HG03025 (cell line): ENCODE measurements at regions not wholly inside any gene's neighbourhood (a gene's known extent, or its start where the extent isn't known, plus 50 kb on each side); places are given as distances from the start of the nearest gene placed in this dataset.

Experiments
- ATAC-seq: cut with Tn5 transposase; IDR thresholded peaks from one replicate; pipeline ENCODE4 v1.9.1; 2021; ENCODE audit warnings: mild to moderate bottlenecking, moderate library complexity; ENCODE audit not compliant: unreplicated experiment, low FRiP score

DNA sequence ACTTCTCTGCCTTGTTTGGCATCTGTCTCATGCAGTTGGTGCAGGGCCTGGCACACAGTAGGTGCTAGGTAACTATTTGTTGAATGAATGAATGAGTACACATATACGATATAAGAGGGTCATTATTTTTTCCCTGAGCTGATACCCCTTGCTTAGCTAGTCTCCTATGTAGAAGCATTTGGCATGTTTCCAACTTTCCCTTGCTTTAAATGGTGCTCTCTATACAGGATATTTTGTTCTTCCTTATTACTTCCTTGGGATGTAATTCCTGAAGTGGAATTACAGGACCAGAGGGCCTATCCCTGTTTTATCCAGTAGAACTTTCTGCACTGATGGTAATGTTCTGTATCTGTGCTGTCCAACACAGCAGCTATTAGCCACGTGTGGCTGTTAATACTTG lies 250.1 kb upstream of the PWP1 start:
- ATAC-seq: no peak

DNA sequence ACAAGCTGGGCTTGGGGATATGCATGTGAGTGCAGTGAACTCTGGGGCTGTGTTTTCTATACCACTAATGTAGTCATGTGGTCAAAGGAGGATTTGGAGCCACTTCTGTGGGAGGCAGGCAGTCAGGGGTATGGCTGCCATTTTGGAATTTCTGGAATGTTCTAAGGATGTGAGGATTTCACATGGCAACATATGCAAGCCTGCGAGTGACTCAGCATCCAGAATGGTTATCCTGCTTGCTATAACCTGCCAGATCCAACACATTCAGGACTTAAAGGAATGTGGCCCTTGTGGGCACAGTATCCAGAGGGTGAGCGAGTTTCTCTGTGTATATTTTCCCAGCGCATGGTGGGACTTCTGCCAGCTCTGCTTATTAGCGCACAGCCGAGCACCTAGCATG lies 249.2 kb upstream of the PWP1 start:
- no peak for ATAC-seq

DNA sequence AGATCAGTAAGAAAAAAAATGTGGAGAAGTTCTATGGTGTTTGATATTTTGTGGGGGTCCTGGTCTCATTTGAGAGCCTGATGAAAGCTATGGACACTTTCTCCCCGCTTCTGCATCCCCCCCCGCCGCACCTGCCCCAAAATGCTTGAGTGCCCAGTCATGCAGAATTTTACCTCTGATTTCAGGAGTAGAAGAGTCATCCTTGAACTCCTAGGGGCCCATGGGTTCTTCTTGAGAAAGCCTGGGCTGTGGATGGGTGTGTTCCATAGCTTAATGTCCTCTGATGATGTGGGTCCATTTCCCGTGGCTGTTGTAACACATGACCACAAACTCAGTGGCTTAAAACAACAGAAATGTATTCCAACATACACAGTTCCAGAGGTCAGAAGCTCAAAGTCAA lies 248.8 kb upstream of the PWP1 start:
- ATAC-seq: no peak

DNA sequence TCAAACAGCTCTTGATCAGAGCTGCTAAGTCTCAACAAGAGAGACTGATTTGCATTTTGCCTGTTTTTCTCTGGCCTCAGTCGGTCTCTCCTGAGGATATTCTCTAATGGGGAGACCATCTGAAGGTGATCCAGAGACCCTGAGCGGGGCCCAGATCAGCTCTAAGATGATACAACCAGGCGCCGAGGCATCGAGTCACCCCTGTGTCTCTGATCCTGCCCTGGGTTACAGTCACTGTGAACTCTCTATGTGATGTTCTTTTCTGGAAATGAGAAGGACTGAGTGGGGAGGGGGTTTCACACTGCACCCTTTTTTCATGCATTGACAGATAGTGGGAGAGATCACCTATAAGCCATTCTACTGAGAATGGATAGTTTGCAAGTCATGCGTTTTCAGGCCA lies 247.6 kb upstream of the PWP1 start:
- ATAC-seq: no peak

DNA sequence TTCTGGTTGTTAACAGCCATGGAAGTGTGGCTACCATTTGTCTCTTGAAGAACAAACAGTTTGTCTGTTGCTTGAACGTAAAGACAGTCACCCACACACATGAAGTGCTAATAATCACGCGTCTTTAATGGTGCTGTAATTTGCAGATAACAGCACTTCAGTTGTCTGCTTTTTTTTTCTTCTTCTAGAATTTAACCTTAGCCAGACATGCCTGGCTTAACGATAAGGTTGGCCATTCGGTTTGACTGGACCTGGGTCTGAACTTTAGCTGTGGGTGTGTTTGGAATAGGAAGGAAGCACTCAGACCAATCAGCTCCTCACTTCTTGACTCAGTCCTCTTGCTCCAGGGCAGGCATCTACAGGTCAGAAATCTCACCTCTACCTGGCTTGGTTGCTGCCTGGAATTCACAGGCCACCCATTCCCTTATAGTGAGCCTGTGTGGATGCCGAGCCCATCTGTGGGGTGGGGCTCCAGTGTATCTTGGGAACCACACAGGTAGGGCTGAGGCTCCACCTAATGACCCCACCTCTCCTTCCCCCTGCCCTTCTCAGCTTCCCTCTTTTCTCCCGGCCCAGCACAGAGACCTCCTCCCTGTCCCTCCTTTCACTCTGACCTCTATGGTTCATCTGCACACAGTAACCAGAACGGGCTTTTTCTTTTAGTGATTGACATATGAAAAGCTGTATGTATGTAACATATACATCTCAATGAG lies 246.4 kb upstream of the PWP1 start:
- ATAC-seq: no peak

DNA sequence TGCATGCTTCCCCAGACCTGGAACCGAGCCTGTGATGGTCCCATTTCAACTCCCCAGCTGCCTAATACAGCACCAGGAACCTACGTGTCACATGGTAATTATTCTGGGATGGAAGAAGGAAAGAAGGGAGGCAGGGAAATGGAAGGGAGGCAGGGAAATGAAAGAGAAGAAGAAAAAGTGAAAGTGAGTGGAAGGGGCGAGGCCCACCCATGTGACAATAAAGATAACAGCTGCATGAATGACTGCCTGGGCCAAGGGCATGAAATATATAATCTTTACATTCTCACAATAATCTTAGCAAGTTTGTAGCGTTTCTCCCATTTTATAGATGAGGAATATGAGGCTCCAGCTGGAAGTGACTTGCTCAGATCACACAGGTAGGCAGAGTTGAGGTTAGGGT lies 245.0 kb upstream of the PWP1 start:
- no peak for ATAC-seq

DNA sequence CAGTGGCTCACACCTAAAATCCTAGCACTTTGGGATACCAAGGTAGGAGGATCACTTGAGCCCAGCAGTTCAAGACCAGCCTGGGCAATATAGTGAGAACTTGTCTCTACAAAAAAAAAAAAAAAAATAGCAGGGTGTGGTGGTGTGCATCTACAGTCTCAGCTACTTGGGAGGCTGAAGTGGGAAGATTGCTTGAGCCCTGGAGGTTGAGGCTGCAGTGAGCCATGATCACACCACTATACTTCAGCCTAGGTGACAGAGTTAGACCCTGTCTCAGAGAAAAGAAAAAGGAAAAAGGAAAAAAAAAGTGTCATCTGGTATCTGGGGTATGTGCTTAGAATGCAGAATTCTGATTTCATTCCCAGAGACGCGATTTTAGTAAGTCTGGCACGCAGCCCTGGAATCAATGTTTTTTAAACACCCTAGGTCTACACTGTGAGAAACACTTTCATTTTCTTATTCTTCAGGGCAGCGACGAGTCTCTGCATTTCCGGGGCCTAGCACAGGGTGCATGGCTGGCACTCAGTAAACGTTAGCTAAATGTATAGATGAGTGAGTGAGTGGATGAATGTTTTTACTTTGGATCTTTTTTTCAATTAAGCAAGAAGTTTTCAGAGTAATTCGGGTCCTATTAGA lies 243.8 kb upstream of the PWP1 start:
- no peak for ATAC-seq

DNA sequence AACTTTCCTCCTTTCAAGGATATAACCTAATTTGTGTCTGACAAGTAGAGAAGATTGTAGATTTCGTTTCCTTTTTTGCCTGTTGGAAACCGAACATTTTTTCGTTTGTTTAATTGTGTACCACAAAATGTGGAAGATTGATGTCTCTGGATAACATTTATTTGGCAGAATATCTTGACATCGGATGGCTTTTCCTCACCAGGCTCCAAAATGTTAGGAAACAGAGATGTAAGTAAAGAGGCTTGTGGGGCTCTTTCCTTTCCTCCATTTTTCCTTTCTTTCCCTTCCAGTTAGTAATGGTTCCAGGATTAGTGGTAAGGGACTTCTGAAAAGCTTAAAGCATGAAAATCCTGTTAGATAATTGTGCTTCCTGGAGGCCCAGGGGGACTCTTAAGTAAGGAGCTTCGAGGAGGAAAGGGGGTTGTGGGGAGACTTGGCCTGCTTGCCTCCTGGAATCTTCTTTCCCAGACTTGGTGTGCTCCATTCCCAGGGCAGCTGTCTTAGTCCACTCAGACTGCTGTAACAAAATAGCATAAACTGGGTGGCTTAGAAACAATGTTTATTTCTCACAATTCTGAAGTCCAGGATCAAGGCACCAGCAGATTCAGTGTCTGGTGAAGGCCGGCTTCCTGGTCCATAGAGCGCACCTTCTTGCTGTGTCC lies 243.1 kb upstream of the PWP1 start:
- ATAC-seq: no peak

DNA sequence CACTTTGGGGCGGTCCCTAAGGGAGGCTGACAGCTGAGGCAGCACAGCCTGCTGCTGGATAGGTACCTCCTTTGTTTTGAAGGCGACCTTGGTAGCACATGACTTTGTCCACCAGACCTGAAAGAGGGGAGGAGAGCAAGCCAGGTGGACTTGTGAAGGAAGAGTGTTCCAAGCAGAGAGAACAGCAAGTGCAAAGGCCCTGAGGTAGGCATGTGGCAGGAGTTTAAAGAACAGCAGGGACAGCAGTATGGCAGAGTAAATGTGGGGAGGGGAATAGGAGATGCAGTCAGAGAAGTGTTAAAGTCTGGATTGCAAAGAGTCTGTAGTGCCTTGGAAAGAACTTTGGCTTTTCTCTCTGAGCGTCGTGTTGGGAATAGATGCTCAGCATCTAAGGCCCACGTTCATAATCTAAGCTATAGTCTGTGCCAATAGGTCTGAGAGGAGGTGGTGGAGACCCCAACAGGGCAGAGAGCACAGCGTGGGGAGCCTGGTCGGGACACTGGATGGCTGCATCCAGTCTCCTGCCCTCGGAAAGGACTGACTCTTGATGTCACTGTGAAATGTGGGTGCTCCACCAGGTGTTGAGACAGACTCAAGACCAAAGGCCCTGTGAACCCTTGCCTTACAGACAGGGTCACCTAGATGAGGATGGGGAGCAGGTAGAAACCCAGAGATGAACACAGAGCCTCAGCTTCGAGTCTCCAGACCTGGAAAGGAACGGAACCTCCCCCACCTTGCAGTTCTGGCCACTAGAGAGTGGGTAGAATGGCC lies 242.1 kb upstream of the PWP1 start:
- no peak for ATAC-seq

DNA sequence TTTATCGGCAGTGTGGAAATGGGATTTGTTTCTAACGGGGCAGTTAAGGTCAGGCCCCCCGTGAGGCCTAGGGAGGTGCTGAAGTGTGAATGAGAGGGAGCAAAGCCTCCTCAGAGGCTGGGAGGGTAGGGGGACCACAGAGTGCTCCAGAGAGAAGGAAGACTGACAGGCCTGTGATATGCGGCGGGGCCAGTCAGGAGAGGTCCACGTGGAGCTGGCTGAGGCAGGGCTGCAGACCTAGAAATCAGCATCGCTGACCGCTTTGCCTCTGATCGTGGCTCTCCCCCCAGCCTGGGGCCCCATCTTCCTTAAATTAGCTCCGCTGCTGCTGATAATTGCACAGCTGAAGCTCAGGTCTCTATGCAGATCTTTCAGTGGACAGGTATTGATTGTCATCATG lies 240.8 kb upstream of the PWP1 start:
- no peak for ATAC-seq

DNA sequence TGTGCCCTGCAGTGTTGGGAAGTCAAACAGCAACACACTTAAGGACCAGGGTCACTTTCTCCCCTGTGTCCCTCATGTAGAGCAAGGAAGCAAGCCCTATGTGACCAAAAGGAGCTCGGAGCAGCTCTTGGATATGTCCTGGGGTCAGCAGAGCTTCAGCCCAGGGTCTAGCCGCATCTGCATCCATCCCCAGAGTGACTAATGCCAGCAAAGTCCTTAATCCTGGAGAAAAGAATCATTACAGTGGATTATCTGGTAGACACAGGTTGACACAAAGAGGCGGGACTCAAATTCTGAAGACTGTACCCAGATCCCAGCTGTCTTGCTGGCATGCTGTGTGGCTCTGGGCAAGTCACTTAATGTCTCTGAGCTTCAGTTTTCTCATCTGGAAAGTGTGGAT lies 239.1 kb upstream of the PWP1 start:
- no peak for ATAC-seq

DNA sequence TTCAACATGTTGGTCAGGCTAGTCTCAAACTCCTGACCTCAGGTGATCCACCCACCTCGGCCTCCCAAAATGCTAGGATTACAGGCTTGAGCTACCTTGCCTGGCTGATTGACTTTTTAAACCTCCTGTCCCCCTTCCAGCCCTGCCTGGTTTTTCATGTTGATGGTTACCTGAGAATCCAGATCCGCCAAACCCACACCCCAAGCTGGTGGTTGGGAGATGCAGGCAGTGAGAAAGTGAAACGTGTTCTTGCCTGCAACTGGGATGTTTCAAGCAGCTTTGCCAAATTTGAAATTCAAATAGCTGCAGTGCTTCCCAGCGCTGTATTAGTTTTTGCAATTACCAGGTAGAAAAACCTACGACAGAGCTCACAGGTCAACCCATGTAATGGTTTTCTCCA lies 238.3 kb upstream of the PWP1 start:
- ATAC-seq: no peak

DNA sequence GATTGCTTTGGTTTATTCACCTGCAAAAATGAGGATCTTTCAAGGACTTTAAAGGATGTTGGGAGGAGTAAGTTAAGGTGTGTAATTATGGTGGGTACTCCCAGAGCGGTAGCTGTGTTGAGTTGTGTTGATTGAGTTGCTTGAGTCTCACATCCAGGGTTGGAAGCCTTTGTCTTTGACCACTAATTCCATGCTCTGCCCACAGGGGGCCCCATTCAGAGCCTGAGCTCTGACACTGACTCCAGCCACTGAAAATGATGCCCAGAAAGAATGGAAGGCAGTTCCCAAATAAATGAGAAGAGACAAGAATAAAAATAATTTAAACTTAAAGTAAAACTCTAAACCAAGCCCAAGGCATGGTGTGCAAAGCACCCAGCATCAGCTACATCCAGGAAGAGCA lies 237.4 kb upstream of the PWP1 start:
- no peak for ATAC-seq

DNA sequence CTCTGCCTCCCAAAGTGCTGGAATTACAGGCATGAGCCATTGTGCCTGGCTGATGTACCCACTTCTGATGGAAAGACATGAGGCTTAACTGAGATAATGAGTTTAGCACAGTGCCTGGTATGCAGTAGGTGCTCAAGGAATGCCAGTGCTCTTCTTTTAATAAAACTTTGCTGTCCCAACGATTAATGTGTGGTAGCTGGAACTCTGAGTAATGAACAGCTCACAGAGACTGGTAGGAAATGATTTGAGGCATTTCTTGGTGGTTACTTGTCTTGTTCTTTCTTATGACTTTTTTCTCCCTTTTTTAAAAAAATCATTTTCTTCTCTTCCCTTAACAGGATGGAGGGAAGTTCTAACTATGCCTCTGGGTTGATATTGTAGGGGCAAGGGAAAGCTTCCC lies 235.7 kb upstream of the PWP1 start:
- no peak for ATAC-seq

DNA sequence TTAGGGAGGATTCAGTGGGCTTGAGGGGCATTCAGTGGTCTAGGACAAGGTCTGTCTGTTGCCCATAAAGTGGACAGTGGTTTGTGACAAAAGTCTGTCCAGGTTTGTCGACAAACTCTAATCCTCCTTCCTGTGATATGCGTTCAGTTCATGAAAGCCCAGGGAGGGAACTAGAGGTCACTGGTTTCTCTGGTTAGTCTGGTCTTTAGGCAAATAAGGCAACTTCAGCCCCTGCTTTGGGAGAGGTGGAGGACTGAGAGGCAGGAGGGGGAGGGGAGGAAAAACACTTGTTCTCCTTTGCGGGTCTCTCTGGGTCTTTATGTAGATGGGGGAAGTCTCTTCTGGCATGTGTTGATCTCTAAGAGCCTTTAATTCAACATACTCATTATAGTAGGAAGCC lies 235.1 kb upstream of the PWP1 start:
- no peak for ATAC-seq

DNA sequence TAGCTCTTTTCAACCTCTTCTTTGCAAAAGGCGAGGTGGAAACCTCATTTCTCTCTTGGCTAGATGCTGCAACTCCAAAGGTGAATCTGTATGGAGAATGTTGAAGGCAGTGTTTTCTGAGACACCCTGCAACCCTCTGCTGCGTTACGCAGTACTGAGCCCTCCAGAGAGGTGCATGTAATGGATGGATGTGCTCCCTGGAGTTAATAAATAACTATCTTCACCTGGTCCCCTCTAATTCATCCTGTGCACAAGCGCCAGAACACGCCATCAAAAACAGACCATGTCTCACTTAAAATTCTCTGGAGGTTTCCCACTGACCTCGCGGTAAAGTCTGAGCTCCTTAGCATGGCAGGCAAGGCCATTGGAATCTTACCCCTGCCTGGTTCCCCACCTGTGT lies 234.4 kb upstream of the PWP1 start:
- no peak for ATAC-seq

DNA sequence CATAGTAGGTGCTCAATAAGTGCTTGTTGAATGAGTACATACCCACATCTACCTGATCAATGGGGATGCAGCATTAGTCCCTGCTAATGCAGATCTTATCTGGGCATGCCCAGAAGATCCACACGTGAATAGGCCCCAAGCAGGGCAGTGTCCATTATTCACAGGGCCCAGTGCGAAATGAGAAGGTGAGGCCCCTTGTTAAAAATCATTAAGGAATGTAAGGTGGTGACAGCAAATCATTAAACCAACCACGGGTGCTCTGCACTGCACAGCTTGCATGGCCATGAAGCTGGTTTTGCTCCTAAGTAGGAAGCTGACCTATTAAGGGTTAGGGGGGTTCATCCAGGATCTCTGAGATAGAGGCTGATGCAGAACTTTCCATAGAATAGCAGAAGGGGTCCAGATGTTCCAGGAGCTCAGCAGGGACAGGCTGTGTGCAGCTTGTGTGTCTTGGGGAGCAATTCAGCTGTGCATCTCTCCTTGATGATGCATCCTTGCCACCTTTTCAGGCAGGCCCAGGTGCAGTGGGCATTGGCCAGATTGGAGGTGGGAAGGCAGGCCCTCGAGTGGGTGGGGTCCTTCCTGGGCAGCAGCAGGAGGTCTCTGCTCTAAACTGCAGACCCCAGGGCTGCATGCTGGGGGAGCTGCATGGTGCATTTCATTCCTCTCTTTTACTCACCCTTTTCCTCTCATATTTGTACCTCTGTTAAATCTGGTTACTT lies 231.3 kb upstream of the PWP1 start:
- ATAC-seq: no peak

DNA sequence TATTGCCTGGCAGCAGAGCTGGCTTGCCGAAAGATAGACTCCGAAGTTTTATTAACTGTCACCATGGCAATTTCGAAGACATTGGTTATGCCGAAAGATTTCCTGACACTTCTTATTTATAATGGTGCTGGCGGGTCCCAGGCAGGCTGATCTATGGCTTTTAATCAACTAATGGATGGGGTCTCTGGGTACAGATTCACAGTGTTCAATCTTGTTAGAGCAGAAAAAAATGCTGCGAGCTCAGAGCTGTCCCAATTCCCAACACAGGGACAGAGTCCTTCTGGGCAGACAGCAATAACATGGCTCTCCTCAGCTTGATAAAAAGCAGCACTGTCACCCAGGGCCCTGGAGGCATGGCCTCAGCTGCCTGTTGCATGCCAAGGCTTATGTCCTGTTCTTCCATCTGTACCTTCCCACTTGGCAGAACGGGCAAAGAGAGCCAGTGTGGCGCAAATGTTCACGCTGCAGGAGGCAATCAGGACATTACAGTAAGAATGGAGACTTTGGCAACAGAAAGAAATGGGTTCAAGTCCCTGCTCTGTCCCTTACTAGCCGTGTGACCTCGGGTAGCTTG lies 228.2 kb upstream of the PWP1 start:
- ATAC-seq: no peak

DNA sequence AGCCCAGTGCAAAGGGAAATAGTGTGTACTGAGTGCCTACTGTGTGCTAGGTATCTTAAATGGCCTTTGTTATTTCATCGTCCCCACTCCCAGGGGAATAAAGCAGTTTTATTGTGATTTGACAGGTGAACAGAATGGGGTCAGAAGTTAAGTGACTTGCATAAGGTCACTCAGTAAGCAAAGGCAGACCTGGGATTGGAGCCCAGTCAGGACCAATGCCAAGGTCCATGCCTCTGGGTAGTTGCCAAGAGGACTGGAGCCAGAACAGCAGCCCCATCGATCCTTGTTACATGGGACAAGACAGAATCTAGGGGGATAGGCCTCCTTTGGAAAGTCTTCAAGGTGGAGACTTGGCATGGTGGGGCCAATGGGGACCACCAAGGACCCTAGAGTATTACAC lies 227.4 kb upstream of the PWP1 start:
- no peak for ATAC-seq

DNA sequence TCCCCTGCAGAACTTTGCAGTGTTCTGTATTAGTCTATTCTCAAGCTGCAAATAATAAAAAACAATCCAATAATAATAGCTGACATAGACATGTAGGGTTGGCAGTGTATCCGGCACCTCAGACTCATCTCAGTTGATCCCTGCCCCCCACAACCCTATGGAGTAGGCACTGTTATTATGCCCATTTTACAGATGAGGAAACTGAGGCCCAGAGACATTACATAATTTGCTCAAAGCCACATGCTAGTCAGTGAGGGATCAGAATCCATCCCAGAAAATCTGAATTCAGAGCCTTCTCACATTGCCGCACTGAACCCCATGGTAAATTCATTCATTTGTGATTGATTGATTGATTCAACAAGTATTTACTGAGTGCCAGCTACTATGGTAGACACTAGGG lies 226.6 kb upstream of the PWP1 start:
- no peak for ATAC-seq
